ENCODE measurements at regions not wholly inside any gene's neighbourhood (a gene's known extent, or its start where the extent isn't known, plus 50 kb on each side); places are given as distances from the start of the nearest gene placed in this dataset.
"Not testable (repeated sequence)": the region's sequence is repeated elsewhere in the genome, so short reads cannot be mapped to it uniquely, and the experiment has no call there.

GRCh38 chr9:38125889-38126288, 56.9 kb upstream of the SHB start:
- Histone ChIP-seq H3K36me3 (no peaks in the 10 kb centered on the region), H3K4me3 (no peak overlapping the region), H3K9me3 (no peaks in the 10 kb centered on the region), H3K27ac (no peak overlapping the region), H3K4me1 (no peaks in the 10 kb centered on the region), H3K27me3 (replicated peaks in 1 of 7) (peaks cover 0 to 12% (median 0%) of the 10 kb centered on the region in 7 donors)
- WGBS, 5 donors: 83 to 91% (median 86%) methylated on average over 7 of the region's 7 CpGs
- intact Hi-C loops (cut with DNase I; ENCODE audit: low total_unique reads): no loop called here
- no peak for DNase-seq
- TF ChIP-seq CTCF (IDR thresholded peaks at IDR 0.05 in 8 of 11, conservative IDR thresholded peaks at IDR 0.05 in 3 of 11) (no peak), POLR2A (IDR thresholded peaks at IDR 0.05) (no peak), POLR2AphosphoS5 (IDR thresholded peaks at IDR 0.05) (no peak)

GRCh38 chr9:38123359-38123758, 54.3 kb upstream of the SHB start:
- H3K27me3 ChIP-seq (replicated peaks in 1 of 7): peaks cover 0 to 20% (median 0%) of the 10 kb centered on the region in 7 donors
- H3K4me3 ChIP-seq; H3K36me3 ChIP-seq; DNase-seq; H3K4me1 ChIP-seq; H3K9me3 ChIP-seq; intact Hi-C loops (cut with DNase I; ENCODE audit: low total_unique reads); H3K27ac ChIP-seq: not testable (repeated sequence)
- 84 to 95% (median 94%) methylated on average over 1 of the region's 1 CpG for WGBS, 5 donors

GRCh38 chr9:38120961-38121360, 51.9 kb upstream of the SHB start:
- Histone ChIP-seq H3K27ac (no peak overlapping the region), H3K27me3 (replicated peaks in 1 of 7) (peaks cover 0 to 21% (median 0%) of the 10 kb centered on the region in 7 donors), H3K4me3 (no peak overlapping the region), H3K36me3 (no peaks in the 10 kb centered on the region), H3K4me1 (no peaks in the 10 kb centered on the region), H3K9me3 (no peaks in the 10 kb centered on the region)
- intact Hi-C loops (cut with DNase I; ENCODE audit: low total_unique reads): no loop called here
- WGBS, 5 donors: 85 to 93% (median 86%) methylated on average over 5 to 6 of the region's 6 CpGs
- no peak for TF ChIP-seq POLR2AphosphoS5 (IDR thresholded peaks at IDR 0.05)
- no peak for TF ChIP-seq CTCF (IDR thresholded peaks at IDR 0.05 in 8 of 11, conservative IDR thresholded peaks at IDR 0.05 in 3 of 11)
- TF ChIP-seq POLR2A (IDR thresholded peaks at IDR 0.05): no peak
- DNase-seq: no peak

GRCh38 chr9:38119560-38120236, 50.7 kb upstream of the SHB start:
- 73 to 86% (median 84%) methylated on average over 5 of the region's 5 CpGs for WGBS, 5 donors
- no peak for DNase-seq
- TF ChIP-seq CTCF (IDR thresholded peaks at IDR 0.05 in 8 of 11, conservative IDR thresholded peaks at IDR 0.05 in 3 of 11) (no peak), POLR2A (IDR thresholded peaks at IDR 0.05) (no peak), POLR2AphosphoS5 (IDR thresholded peaks at IDR 0.05) (no peak)
- Histone ChIP-seq H3K9me3 (no peaks in the 10 kb centered on the region), H3K4me3 (no peak overlapping the region), H3K36me3 (no peaks in the 10 kb centered on the region), H3K4me1 (no peaks in the 10 kb centered on the region), H3K27me3 (replicated peaks in 1 of 7) (peaks cover 0 to 24% (median 0%) of the 10 kb centered on the region in 7 donors), H3K27ac (no peak overlapping the region)
- intact Hi-C loops (cut with DNase I; ENCODE audit: low total_unique reads): no loop called here

All from spleen (tissue), 11 donors.